Nephron progenitor cell (in vitro differentiated cells): ENCODE measurements at regions not wholly inside any gene's neighbourhood (a gene's known extent, or its start where the extent isn't known, plus 50 kb on each side); places are given as distances from the start of the nearest gene placed in this dataset.

Experiments
- DNase-seq: peaks from one replicate; pipeline ENCODE4 v3.0.0; 2021
- H3K27ac Mint-ChIP-seq: 2 replicates; pipeline ENCODE4 v1.8.0; 2021; ENCODE audit warnings: mild to moderate bottlenecking, moderate library complexity, mixed read lengths
- H3K27me3 Mint-ChIP-seq: 2 replicates; pipeline ENCODE4 v1.8.0; 2021; ENCODE audit warnings: mild to moderate bottlenecking, low read depth, mixed read lengths; ENCODE audit not compliant: poor library complexity
- H3K36me3 Mint-ChIP-seq: 2 replicates; pipeline ENCODE4 v1.8.0; 2021; ENCODE audit warnings: low read depth, mixed read lengths
- H3K4me1 Mint-ChIP-seq: 2 replicates; pipeline ENCODE4 v1.8.0; 2021; ENCODE audit warnings: mixed read lengths
- H3K4me3 Mint-ChIP-seq: 2 replicates; pipeline ENCODE4 v1.8.0; 2021; ENCODE audit warnings: mild to moderate bottlenecking, moderate library complexity, mixed read lengths
- H3K9me3 Mint-ChIP-seq: 2 replicates; pipeline ENCODE4 v1.8.0; 2021; ENCODE audit warnings: mild to moderate bottlenecking, moderate library complexity, mixed read lengths
- TF ChIP-seq, protein P1 (sequence below): fragments of 200-600 bp; sonication (generic); IDR thresholded peaks from 2 replicates; pipeline ENCODE4 v1.5.0; 2021; ENCODE audit warnings: antibody characterized with exemption

GRCh38 chr3:20772869-20773268 lies 586.9 kb upstream of the SGO1 start:
- peaks cover 18% of the 10 kb centered on the region for H3K4me1 Mint-ChIP-seq
- no peak for DNase-seq
- H3K4me3 Mint-ChIP-seq, result no peak overlapping the region
- TF ChIP-seq, protein P1, sequence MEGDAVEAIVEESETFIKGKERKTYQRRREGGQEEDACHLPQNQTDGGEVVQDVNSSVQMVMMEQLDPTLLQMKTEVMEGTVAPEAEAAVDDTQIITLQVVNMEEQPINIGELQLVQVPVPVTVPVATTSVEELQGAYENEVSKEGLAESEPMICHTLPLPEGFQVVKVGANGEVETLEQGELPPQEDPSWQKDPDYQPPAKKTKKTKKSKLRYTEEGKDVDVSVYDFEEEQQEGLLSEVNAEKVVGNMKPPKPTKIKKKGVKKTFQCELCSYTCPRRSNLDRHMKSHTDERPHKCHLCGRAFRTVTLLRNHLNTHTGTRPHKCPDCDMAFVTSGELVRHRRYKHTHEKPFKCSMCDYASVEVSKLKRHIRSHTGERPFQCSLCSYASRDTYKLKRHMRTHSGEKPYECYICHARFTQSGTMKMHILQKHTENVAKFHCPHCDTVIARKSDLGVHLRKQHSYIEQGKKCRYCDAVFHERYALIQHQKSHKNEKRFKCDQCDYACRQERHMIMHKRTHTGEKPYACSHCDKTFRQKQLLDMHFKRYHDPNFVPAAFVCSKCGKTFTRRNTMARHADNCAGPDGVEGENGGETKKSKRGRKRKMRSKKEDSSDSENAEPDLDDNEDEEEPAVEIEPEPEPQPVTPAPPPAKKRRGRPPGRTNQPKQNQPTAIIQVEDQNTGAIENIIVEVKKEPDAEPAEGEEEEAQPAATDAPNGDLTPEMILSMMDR, result no peak
- H3K36me3 Mint-ChIP-seq, result no peaks in the 10 kb centered on the region
- no peaks in the 10 kb centered on the region for H3K9me3 Mint-ChIP-seq
- H3K27me3 Mint-ChIP-seq, result peaks cover 6% of the 10 kb centered on the region
- no peak overlapping the region for H3K27ac Mint-ChIP-seq

GRCh38 chr3:20769430-20769829 lies 583.4 kb upstream of the SGO1 start:
- H3K27ac Mint-ChIP-seq, result no peak overlapping the region
- DNase-seq, result no peak

GRCh38 chr3:20760981-20761380 lies 575.0 kb upstream of the SGO1 start:
- no peak for DNase-seq
- Mint-ChIP-seq H3K36me3 (no peaks in the 10 kb centered on the region), H3K4me3 (no peak overlapping the region), H3K27me3 (no peaks in the 10 kb centered on the region), H3K27ac (no peak overlapping the region), H3K9me3 (no peaks in the 10 kb centered on the region), H3K4me1 (no peaks in the 10 kb centered on the region)
- TF ChIP-seq, protein P1, result no peak

More at GRCh38 chr3:20769430-20769829, 583.4 kb upstream of the SGO1 start:
- TF ChIP-seq, protein P1, result no peak
- H3K9me3 Mint-ChIP-seq, result no peaks in the 10 kb centered on the region
- no peaks in the 10 kb centered on the region for H3K36me3 Mint-ChIP-seq
- no peak overlapping the region for H3K4me3 Mint-ChIP-seq
- peaks cover 6% of the 10 kb centered on the region for H3K27me3 Mint-ChIP-seq
- H3K4me1 Mint-ChIP-seq, result peaks cover 18% of the 10 kb centered on the region

- Mint-ChIP-seq H3K36me3 (no peaks in the 10 kb centered on the region), H3K27ac (no peak overlapping the region), H3K27me3 (no peaks in the 10 kb centered on the region), H3K9me3 (no peaks in the 10 kb centered on the region), H3K4me1 (peaks cover 12% of the 10 kb centered on the region), H3K4me3 (no peak overlapping the region)
- no peak for DNase-seq
- TF ChIP-seq, protein P1, result no peak
Measured at GRCh38 chr3:20752416-20752815, 566.4 kb upstream of the SGO1 start.

GRCh38 chr3:20751296-20751695 lies 565.3 kb upstream of the SGO1 start:
- Mint-ChIP-seq H3K4me1 (peaks cover 12% of the 10 kb centered on the region), H3K9me3 (no peaks in the 10 kb centered on the region), H3K4me3 (no peak overlapping the region), H3K27me3 (no peaks in the 10 kb centered on the region), H3K27ac (no peak overlapping the region), H3K36me3 (no peaks in the 10 kb centered on the region)
- TF ChIP-seq, protein P1, result no peak
- no peak for DNase-seq

DNA sequence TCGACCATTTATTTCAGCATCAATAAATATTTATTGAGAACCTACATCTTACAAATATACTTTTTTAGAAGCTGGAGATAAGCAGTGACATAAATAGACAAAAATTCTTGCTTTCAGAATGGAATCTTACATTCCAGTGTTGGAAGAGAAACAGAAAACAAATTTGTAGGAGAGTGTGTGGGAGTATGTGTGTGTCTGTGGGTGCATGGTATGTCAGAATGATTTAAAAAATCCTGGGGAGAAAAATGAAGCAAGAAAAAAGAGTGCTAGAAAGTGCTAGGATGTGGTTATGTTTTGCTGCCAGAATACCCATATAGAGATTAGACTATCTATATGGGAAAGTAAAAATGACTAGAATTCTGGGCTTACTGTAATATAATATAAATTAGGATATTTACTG lies 561.7 kb upstream of the SGO1 start:
- no peak for DNase-seq
- TF ChIP-seq, protein P1, result no peak
- H3K36me3 Mint-ChIP-seq, result no peaks in the 10 kb centered on the region
- no peaks in the 10 kb centered on the region for H3K9me3 Mint-ChIP-seq
- no peak overlapping the region for H3K4me3 Mint-ChIP-seq
- no peaks in the 10 kb centered on the region for H3K27me3 Mint-ChIP-seq
- peaks cover 34% of the 10 kb centered on the region for H3K4me1 Mint-ChIP-seq
- no peak overlapping the region for H3K27ac Mint-ChIP-seq
